Neuronal stem cell (in vitro differentiated cells): ENCODE measurements at regions not wholly inside any gene's neighbourhood (a gene's known extent, or its start where the extent isn't known, plus 50 kb on each side); places are given as distances from the start of the nearest gene placed in this dataset.

Experiments
- DNase-seq: peaks from one replicate; pipeline ENCODE4 v3.0.0-alpha.2; 2013; ENCODE audit warnings: low spot score
- H2AFZ ChIP-seq: one replicate; pipeline ENCODE4 v1.6.1; 2013; ENCODE audit warnings: mild to moderate bottlenecking, low read length, inconsistent platforms
- H2AK5ac ChIP-seq: 2 replicates; pipeline ENCODE4 v1.6.1; 2013; ENCODE audit warnings: low read depth, mild to moderate bottlenecking, inconsistent platforms, low read length, moderate library complexity, mixed read lengths
- H2BK120ac ChIP-seq: 2 replicates; pipeline ENCODE4 v1.6.1; 2013; ENCODE audit warnings: low read depth, mild to moderate bottlenecking, inconsistent platforms, low read length, moderate library complexity, mixed read lengths
- H2BK12ac ChIP-seq: one replicate; pipeline ENCODE4 v1.6.1; 2013; ENCODE audit warnings: low read length, inconsistent platforms
- H2BK15ac ChIP-seq: 2 replicates; pipeline ENCODE4 v1.6.1; 2013; ENCODE audit warnings: mild to moderate bottlenecking, low read length, inconsistent platforms, mixed read lengths
- H2BK5ac ChIP-seq: one replicate; pipeline ENCODE4 v1.6.1; 2013; ENCODE audit warnings: inconsistent platforms, mild to moderate bottlenecking, low read length, moderate library complexity
- H3K14ac ChIP-seq: one replicate; pipeline ENCODE4 v1.6.1; 2013; ENCODE audit warnings: low read length, inconsistent platforms
- H3K18ac ChIP-seq: 2 replicates; pipeline ENCODE4 v1.6.1; 2013; ENCODE audit warnings: low read length, inconsistent platforms
- H3K23ac ChIP-seq: 2 replicates; pipeline ENCODE4 v1.6.1; 2013; ENCODE audit warnings: low read depth, mild to moderate bottlenecking, mixed read lengths, low read length, inconsistent platforms; ENCODE audit not compliant: poor library complexity
- H3K27ac ChIP-seq: replicated peaks from 3 replicates; pipeline ENCODE4 v1.5.1; 2013; ENCODE audit warnings: low read length, inconsistent platforms
- H3K27me3 ChIP-seq, 3 experiments: 2 replicates each; pipeline ENCODE4 v1.6.1; 2013; ENCODE audit warnings: low read length in 3 of 3, mild to moderate bottlenecking in 2 of 3, inconsistent platforms in 1 of 3, low read depth in 1 of 3, mixed read lengths in 1 of 3, moderate library complexity in 1 of 3; ENCODE audit not compliant: control insufficient read depth in 3 of 3, insufficient read depth in 3 of 3
- H3K36me3 ChIP-seq, 2 donors: replicated peaks in 1 of 2; 2 replicates each; pipeline ENCODE4 v1.6.1; 2013; ENCODE audit warnings: low read length in 2 of 2; ENCODE audit not compliant: control insufficient read depth in 2 of 2, insufficient read depth in 2 of 2
- H3K4ac ChIP-seq: 2 replicates; pipeline ENCODE4 v1.6.1; 2013; ENCODE audit warnings: inconsistent platforms, mild to moderate bottlenecking, low read length, moderate library complexity
- H3K4me1 ChIP-seq, 2 donors: 1 replicate in 1 of 2; 2 replicates in 1 of 2; pipeline ENCODE4 v1.6.1; 2013; ENCODE audit warnings: low read length in 2 of 2, low read depth in 1 of 2; ENCODE audit not compliant: control insufficient read depth in 2 of 2, insufficient read depth in 1 of 2
- H3K4me2 ChIP-seq: one replicate; pipeline ENCODE4 v1.6.1; 2013; ENCODE audit warnings: mild to moderate bottlenecking, low read length, inconsistent platforms; ENCODE audit not compliant: insufficient read depth, poor library complexity, severe bottlenecking
- H3K4me3 ChIP-seq, 2 donors: 2 replicates each; pipeline ENCODE4 v1.5.1; 2013; ENCODE audit warnings: low read length in 2 of 2, mild to moderate bottlenecking in 2 of 2, inconsistent platforms in 1 of 2, moderate library complexity in 1 of 2
- H3K79me1 ChIP-seq: one replicate; pipeline ENCODE4 v1.6.1; 2013; ENCODE audit warnings: low read depth, mild to moderate bottlenecking, inconsistent platforms, low read length, moderate library complexity
- H3K9ac ChIP-seq: one replicate; pipeline ENCODE4 v1.6.1; 2013; ENCODE audit warnings: mild to moderate bottlenecking, low read depth, low read length, inconsistent platforms; ENCODE audit not compliant: poor library complexity
- H3K9me3 ChIP-seq, 2 donors: replicated peaks in 1 of 2; 2 replicates each; pipeline versions ENCODE3 to v1.6.1; 2013; ENCODE audit warnings: low read length in 2 of 2, mild to moderate bottlenecking in 2 of 2, inconsistent platforms in 1 of 2, low read depth in 1 of 2, mixed read lengths in 1 of 2, moderate library complexity in 1 of 2; ENCODE audit not compliant: control insufficient read depth in 2 of 2, insufficient read depth in 1 of 2
- H4K8ac ChIP-seq: one replicate; pipeline ENCODE4 v1.6.1; 2013; ENCODE audit warnings: low read depth, mild to moderate bottlenecking, inconsistent platforms, low read length, moderate library complexity
- H4K91ac ChIP-seq: one replicate; pipeline ENCODE4 v1.6.1; 2013; ENCODE audit warnings: low read length, low read depth, mild to moderate bottlenecking, inconsistent platforms; ENCODE audit not compliant: poor library complexity
- WGBS, 2 donors: extraction: QIAGEN DNeasy Blood & Tissue Kit; methylation state at CpG; one replicate each; pipeline ENCODE4 v1.1.7; 2013; ENCODE audit warnings: missing lambda C conversion rate in 2 of 2, mixed read lengths in 1 of 2; ENCODE audit not compliant: insufficient read length in 2 of 2, insufficient replicate concordance in 1 of 2; ENCODE audit errors: extremely low coverage in 2 of 2; 5-methylcytosine and 5-hydroxymethylcytosine counted together

DNA sequence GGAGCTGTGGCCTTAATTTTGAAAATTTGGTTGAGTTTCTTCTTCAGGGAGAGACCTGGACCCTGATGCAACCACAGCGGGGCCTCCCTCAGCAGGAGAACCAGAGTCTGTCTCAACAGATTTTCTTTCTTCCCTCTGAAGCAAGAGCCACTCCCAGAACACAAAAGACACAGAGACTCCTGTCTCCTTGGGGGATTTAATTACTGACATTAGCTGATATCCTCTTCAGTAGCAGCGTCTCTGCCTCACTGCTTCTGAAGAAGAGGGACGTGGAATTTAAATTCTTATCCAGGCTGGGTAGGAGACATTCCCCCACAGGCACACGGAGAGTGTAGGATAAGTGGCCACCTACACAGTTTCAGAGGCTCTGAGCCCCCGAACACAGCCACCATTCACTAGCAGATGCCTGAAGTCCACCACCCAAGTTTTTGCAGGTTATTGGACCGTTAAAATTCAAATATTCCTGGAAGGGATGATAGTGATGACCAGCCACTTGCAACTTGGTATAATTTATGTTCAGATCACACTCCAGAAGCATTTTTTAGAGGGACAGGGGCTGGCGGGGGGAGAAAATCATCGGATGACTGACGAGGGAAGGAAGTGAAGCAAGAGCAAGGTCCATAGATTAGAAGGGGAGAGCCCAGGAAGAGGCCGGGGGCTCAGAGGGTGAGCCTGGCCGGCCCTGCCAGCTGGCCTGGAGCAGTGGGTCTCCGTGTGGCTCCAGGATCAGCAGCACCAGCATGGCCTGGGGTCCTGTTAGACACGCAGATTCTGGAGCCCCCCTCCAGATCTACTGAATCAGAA lies 109.7 kb downstream of the BDH1 start:
- DNase-seq: no peak
- Histone ChIP-seq H2AFZ (peak overlapping the region; percentile 60), H4K91ac (no peak overlapping the region), H3K18ac (peak overlapping the region; percentile 54), H3K79me1 (no peaks in the 10 kb centered on the region), H3K9ac (no peak overlapping the region), H3K14ac (no peak overlapping the region), H3K27ac (peak overlapping the region; percentile 8), H3K4me2 (no peak overlapping the region), H3K23ac (no peak overlapping the region), H2BK120ac (no peak overlapping the region), H3K36me3 (no peaks in the 10 kb centered on the region), H3K4me1 (peaks cover 0 to 23% of the 10 kb centered on the region in 2 donors), H3K4me3 (no peak overlapping the region), H2BK5ac (no peak overlapping the region), H2BK12ac (no peak overlapping the region), H3K9me3 (no peaks in the 10 kb centered on the region), H3K4ac (no peak overlapping the region), H2AK5ac (peak overlapping the region; percentile 15), H2BK15ac (peak overlapping the region; percentile 8), H4K8ac (no peak overlapping the region), H3K27me3 (no peaks in the 10 kb centered on the region)
- no CpG with 5 or more reads among the region's 13 CpGs for WGBS, 2 donors

GRCh38 chr3:197444793-197445379 lies 110.9 kb downstream of the BDH1 start:
- Histone ChIP-seq H4K91ac (no peak overlapping the region), H2AK5ac (no peak overlapping the region), H3K9ac (no peak overlapping the region), H3K36me3 (no peaks in the 10 kb centered on the region), H3K9me3 (peaks cover 0 to 3% of the 10 kb centered on the region in 2 donors), H3K4me3 (no peak overlapping the region), H3K14ac (no peak overlapping the region), H2AFZ (no peak overlapping the region), H2BK120ac (no peak overlapping the region), H3K23ac (no peak overlapping the region), H2BK12ac (no peak overlapping the region), H2BK5ac (no peak overlapping the region), H3K27ac (no peak overlapping the region), H3K4ac (no peak overlapping the region), H3K4me2 (no peak overlapping the region), H4K8ac (no peak overlapping the region), H3K27me3 (no peaks in the 10 kb centered on the region), H3K18ac (no peak overlapping the region), H3K4me1 (peaks cover 0 to 20% of the 10 kb centered on the region in 2 donors), H3K79me1 (no peaks in the 10 kb centered on the region), H2BK15ac (no peak overlapping the region)
- WGBS, 2 donors: no CpG with 5 or more reads among the region's 14 CpGs
- DNase-seq: no peak

DNA sequence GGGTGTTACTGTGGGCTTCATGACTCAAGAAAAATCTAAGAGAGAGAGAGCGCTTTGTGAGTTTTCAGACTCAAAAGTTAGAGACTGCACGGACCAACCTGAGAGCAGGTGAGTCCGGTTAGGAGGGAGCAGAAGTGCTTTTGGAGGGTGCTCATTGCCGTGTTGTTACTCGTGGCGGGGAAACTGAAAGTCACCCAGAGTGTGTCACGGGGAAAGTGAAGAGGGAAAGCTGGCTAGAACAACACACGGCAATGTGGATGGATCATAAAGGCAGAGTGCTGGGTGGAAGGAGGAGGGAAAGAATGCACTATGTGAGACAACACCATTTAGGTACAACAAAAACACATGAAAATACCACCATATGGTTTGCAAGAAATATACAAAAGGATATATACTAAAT lies 112.3 kb downstream of the BDH1 start:
- Histone ChIP-seq H3K4ac (no peak overlapping the region), H2BK12ac (no peak overlapping the region), H3K18ac (peak overlapping the region; percentile 29), H3K27ac (no peak overlapping the region), H3K27me3 (no peaks in the 10 kb centered on the region), H3K9me3 (peaks cover 0 to 3% of the 10 kb centered on the region in 2 donors), H4K8ac (no peak overlapping the region), H3K36me3 (no peaks in the 10 kb centered on the region), H2BK15ac (no peak overlapping the region), H3K79me1 (no peaks in the 10 kb centered on the region), H3K4me3 (no peak overlapping the region), H3K23ac (no peak overlapping the region), H2BK120ac (no peak overlapping the region), H2AK5ac (no peak overlapping the region), H4K91ac (no peak overlapping the region), H2BK5ac (no peak overlapping the region), H3K4me1 (peaks cover 0 to 20% of the 10 kb centered on the region in 2 donors), H3K14ac (no peak overlapping the region), H3K9ac (no peak overlapping the region), H3K4me2 (no peak overlapping the region), H2AFZ (no peak overlapping the region)
- no peak for DNase-seq
- no CpG with 5 or more reads among the region's 8 CpGs for WGBS, 2 donors

DNA sequence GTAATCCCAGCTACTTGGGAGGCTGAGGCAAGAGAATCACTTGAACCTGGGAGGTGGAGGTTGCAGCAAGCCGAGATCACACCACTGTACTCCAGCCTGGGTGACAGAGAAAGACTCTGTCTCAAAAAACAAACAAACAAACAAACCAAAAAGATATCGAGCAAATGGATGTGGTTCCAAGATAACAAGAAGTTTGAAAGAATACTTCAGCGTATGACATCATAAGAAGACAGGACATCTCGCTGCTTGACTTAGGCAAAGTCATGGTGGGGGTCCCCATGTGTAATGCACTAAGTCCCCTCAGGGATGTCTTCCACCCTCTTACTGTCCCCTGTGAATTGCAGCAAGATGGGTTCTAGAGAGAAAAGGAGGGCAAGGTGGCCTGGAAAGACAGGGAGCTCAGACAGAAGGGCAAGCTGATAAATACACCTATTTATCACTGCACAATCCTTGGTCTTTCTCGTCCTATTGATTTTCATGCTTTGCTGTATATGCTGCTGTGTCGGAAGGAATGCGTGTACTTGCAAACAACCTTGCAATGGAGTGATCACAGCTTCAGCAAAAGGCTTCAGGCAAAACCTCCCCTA lies 115.0 kb downstream of the BDH1 start:
- Histone ChIP-seq H3K79me1 (no peaks in the 10 kb centered on the region), H2BK120ac (no peak overlapping the region), H3K9me3 (peaks cover 0 to 3% of the 10 kb centered on the region in 2 donors), H2AK5ac (no peak overlapping the region), H3K23ac (no peak overlapping the region), H4K8ac (no peak overlapping the region), H3K27me3 (no peaks in the 10 kb centered on the region), H2BK5ac (no peak overlapping the region), H4K91ac (no peak overlapping the region), H2BK12ac (no peak overlapping the region), H3K4me2 (no peak overlapping the region), H3K4me1 (peaks cover 0 to 12% of the 10 kb centered on the region in 2 donors), H3K36me3 (no peaks in the 10 kb centered on the region), H3K14ac (no peak overlapping the region), H3K18ac (peak overlapping the region; percentile 27), H2BK15ac (no peak overlapping the region), H3K4ac (no peak overlapping the region), H2AFZ (no peak overlapping the region), H3K4me3 (no peak overlapping the region), H3K9ac (no peak overlapping the region), H3K27ac (no peak overlapping the region)
- no peak for DNase-seq
- WGBS, 2 donors: no CpG with 5 or more reads among the region's 7 CpGs
